ENCODE measurements at regions not wholly inside any gene's neighbourhood (a gene's known extent, or its start where the extent isn't known, plus 50 kb on each side); places are given as distances from the start of the nearest gene placed in this dataset.

GRCh38 chr1:191709215-191709614, 449.0 kb upstream of the RGS18 start:
- Histone ChIP-seq H3K4me3 (ENCODE audit: insufficient read depth in 1 of 2, low read depth in 1 of 2, low read length in 2 of 2) (no peak overlapping the region), H2AK5ac (ENCODE audit: low read length, severe bottlenecking) (no peak overlapping the region), H3K27ac (ENCODE audit: low read length, poor library complexity, severe bottlenecking) (no peak overlapping the region), H2BK12ac (ENCODE audit: low read length in 2 of 2) (no peak overlapping the region), H2BK15ac (ENCODE audit: low read depth, poor library complexity, severe bottlenecking) (no peak overlapping the region), H3K18ac (ENCODE audit: low read depth in 1 of 2, low read length in 2 of 2) (no peak overlapping the region), H3K4me1 (ENCODE audit: control insufficient read depth, insufficient read depth, low read depth, low read length) (no peaks in the 10 kb centered on the region), H3K23ac (ENCODE audit: low read length in 2 of 2) (no peak overlapping the region), H3K4me2 (ENCODE audit: low read length, poor library complexity, severe bottlenecking) (no peak overlapping the region), H3K4ac (ENCODE audit: low read depth in 1 of 2, low read length in 2 of 2) (no peak overlapping the region), H3K9me3 (ENCODE audit: control insufficient read depth, low read length) (no peaks in the 10 kb centered on the region), H3K79me1 (replicated peaks; ENCODE audit: low read length, poor library complexity, severe bottlenecking) (no peaks in the 10 kb centered on the region), H4K8ac (ENCODE audit: low read length) (no peak overlapping the region), H3K27me3 (ENCODE audit: control insufficient read depth in 1 of 2, insufficient read depth in 1 of 2, low read length in 2 of 2) (no peaks in the 10 kb centered on the region), H2BK120ac (ENCODE audit: low read depth, low read length) (no peak overlapping the region), H3K9ac (ENCODE audit: low read length) (no peak overlapping the region), H3K14ac (ENCODE audit: low read length in 2 of 2) (no peak overlapping the region), H2BK5ac (ENCODE audit: low read depth, low read length, poor library complexity, severe bottlenecking) (no peak overlapping the region), H4K91ac (ENCODE audit: low read length) (no peak overlapping the region), H3K36me3 (ENCODE audit: control insufficient read depth in 1 of 2, insufficient read depth in 2 of 2, low read depth in 1 of 2, low read length in 2 of 2) (no peaks in the 10 kb centered on the region), H2AFZ (ENCODE audit: low read depth, low read length) (no peak overlapping the region)
- DNase-seq: no peak
- 87% methylated on average over 2 of the region's 2 CpGs for WGBS

DNA sequence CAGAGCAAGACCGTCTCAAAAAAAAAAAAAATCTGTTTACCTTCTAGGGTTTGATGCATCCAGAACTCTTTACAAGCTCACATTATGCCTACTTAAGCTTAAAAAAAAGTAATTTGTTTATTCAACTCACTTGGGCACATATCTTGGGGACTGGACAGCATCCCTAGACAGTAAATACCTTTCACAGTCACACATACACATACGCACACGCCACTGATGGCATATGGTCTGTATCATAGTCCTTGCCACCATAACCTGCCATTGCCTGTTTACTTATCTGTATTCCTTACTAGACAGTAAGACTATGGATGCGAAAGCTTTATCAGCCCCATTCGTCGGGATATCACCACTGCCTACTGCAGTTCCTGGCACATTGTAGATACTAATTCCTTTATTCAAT, 446.3 kb upstream of the RGS18 start:
- Histone ChIP-seq H3K9ac (ENCODE audit: low read length) (no peak overlapping the region), H3K14ac (ENCODE audit: low read length in 2 of 2) (no peak overlapping the region), H2AK5ac (ENCODE audit: low read length, severe bottlenecking) (no peak overlapping the region), H3K4ac (ENCODE audit: low read depth in 1 of 2, low read length in 2 of 2) (no peak overlapping the region), H3K4me3 (ENCODE audit: insufficient read depth in 1 of 2, low read depth in 1 of 2, low read length in 2 of 2) (no peak overlapping the region), H3K36me3 (ENCODE audit: control insufficient read depth in 1 of 2, insufficient read depth in 2 of 2, low read depth in 1 of 2, low read length in 2 of 2) (no peaks in the 10 kb centered on the region), H2BK12ac (ENCODE audit: low read length in 2 of 2) (no peak overlapping the region), H3K27me3 (ENCODE audit: control insufficient read depth in 1 of 2, insufficient read depth in 1 of 2, low read length in 2 of 2) (no peaks in the 10 kb centered on the region), H3K23ac (ENCODE audit: low read length in 2 of 2) (no peak overlapping the region), H3K18ac (ENCODE audit: low read depth in 1 of 2, low read length in 2 of 2) (no peak overlapping the region), H3K79me1 (replicated peaks; ENCODE audit: low read length, poor library complexity, severe bottlenecking) (no peaks in the 10 kb centered on the region), H2AFZ (ENCODE audit: low read depth, low read length) (no peak overlapping the region), H3K4me2 (ENCODE audit: low read length, poor library complexity, severe bottlenecking) (no peak overlapping the region), H2BK15ac (ENCODE audit: low read depth, poor library complexity, severe bottlenecking) (no peak overlapping the region), H2BK5ac (ENCODE audit: low read depth, low read length, poor library complexity, severe bottlenecking) (no peak overlapping the region), H2BK120ac (ENCODE audit: low read depth, low read length) (no peak overlapping the region), H4K8ac (ENCODE audit: low read length) (no peak overlapping the region), H3K9me3 (ENCODE audit: control insufficient read depth, low read length) (no peaks in the 10 kb centered on the region), H3K4me1 (ENCODE audit: control insufficient read depth, insufficient read depth, low read depth, low read length) (no peaks in the 10 kb centered on the region), H3K27ac (ENCODE audit: low read length, poor library complexity, severe bottlenecking) (no peak overlapping the region), H4K91ac (ENCODE audit: low read length) (no peak overlapping the region)
- no peak for DNase-seq
- 85% methylated on average over 3 of the region's 6 CpGs for WGBS

- no peak overlapping the region for H4K91ac ChIP-seq (ENCODE audit: low read length)
Measured at GRCh38 chr1:191714845-191715244, 443.4 kb upstream of the RGS18 start.

DNA sequence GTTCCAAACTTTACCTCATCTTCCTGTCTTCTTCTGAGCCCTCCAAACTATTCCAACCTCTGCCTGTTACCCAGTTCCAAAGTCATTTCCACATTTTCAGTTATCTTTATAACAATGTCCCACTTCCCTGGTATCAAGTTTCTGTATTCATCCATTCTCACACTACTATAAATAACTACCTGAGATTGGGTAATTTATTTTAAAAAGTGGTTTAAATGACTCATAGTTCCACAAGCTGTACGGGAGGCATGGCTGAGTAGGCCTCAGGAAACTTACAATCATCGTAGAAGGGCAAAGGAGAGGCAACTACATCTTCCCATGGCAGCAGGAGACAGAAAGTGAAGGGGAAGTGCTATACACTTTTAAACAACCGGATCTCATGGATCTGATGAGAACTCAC, 428.5 kb upstream of the RGS18 start:
- no peaks in the 10 kb centered on the region for H3K36me3 ChIP-seq (ENCODE audit: control insufficient read depth in 1 of 2, insufficient read depth in 2 of 2, low read depth in 1 of 2, low read length in 2 of 2)
- H3K27me3 ChIP-seq (ENCODE audit: control insufficient read depth in 1 of 2, insufficient read depth in 1 of 2, low read length in 2 of 2): no peaks in the 10 kb centered on the region
- 62% methylated on average over 2 of the region's 3 CpGs for WGBS
- H3K4ac ChIP-seq (ENCODE audit: low read depth in 1 of 2, low read length in 2 of 2): no peak overlapping the region
- H2AFZ ChIP-seq (ENCODE audit: low read depth, low read length): no peak overlapping the region
- H3K4me2 ChIP-seq (ENCODE audit: low read length, poor library complexity, severe bottlenecking): no peak overlapping the region
- DNase-seq: no peak
- H2BK5ac ChIP-seq (ENCODE audit: low read depth, low read length, poor library complexity, severe bottlenecking): no peak overlapping the region
- no peak overlapping the region for H2BK15ac ChIP-seq (ENCODE audit: low read depth, poor library complexity, severe bottlenecking)
- no peaks in the 10 kb centered on the region for H3K9me3 ChIP-seq (ENCODE audit: control insufficient read depth, low read length)
- H2BK12ac ChIP-seq (ENCODE audit: low read length in 2 of 2): no peak overlapping the region
- H3K23ac ChIP-seq (ENCODE audit: low read length in 2 of 2): no peak overlapping the region
- H3K14ac ChIP-seq (ENCODE audit: low read length in 2 of 2): no peak overlapping the region
- no peak overlapping the region for H2AK5ac ChIP-seq (ENCODE audit: low read length, severe bottlenecking)
- no peak overlapping the region for H4K91ac ChIP-seq (ENCODE audit: low read length)
- no peak overlapping the region for H3K18ac ChIP-seq (ENCODE audit: low read depth in 1 of 2, low read length in 2 of 2)
- H3K4me3 ChIP-seq (ENCODE audit: insufficient read depth in 1 of 2, low read depth in 1 of 2, low read length in 2 of 2): no peak overlapping the region
- no peak overlapping the region for H3K9ac ChIP-seq (ENCODE audit: low read length)
- H3K79me1 ChIP-seq (replicated peaks; ENCODE audit: low read length, poor library complexity, severe bottlenecking): no peaks in the 10 kb centered on the region
- H4K8ac ChIP-seq (ENCODE audit: low read length): no peak overlapping the region
- H3K27ac ChIP-seq (ENCODE audit: low read length, poor library complexity, severe bottlenecking): no peak overlapping the region
- H2BK120ac ChIP-seq (ENCODE audit: low read depth, low read length): no peak overlapping the region
- H3K4me1 ChIP-seq (ENCODE audit: control insufficient read depth, insufficient read depth, low read depth, low read length): no peaks in the 10 kb centered on the region

More at GRCh38 chr1:191714845-191715244, 443.4 kb upstream of the RGS18 start:
- H2AFZ ChIP-seq (ENCODE audit: low read depth, low read length): no peak overlapping the region
- H3K18ac ChIP-seq (ENCODE audit: low read depth in 1 of 2, low read length in 2 of 2): no peak overlapping the region
- H3K14ac ChIP-seq (ENCODE audit: low read length in 2 of 2): no peak overlapping the region
- no peaks in the 10 kb centered on the region for H3K9me3 ChIP-seq (ENCODE audit: control insufficient read depth, low read length)
- no peak overlapping the region for H2AK5ac ChIP-seq (ENCODE audit: low read length, severe bottlenecking)
- H3K9ac ChIP-seq (ENCODE audit: low read length): no peak overlapping the region
- no peak overlapping the region for H3K4ac ChIP-seq (ENCODE audit: low read depth in 1 of 2, low read length in 2 of 2)
- H3K79me1 ChIP-seq (replicated peaks; ENCODE audit: low read length, poor library complexity, severe bottlenecking): no peaks in the 10 kb centered on the region
- H2BK120ac ChIP-seq (ENCODE audit: low read depth, low read length): no peak overlapping the region
- no peak overlapping the region for H4K8ac ChIP-seq (ENCODE audit: low read length)
- H3K4me1 ChIP-seq (ENCODE audit: control insufficient read depth, insufficient read depth, low read depth, low read length): no peaks in the 10 kb centered on the region
- no peak for DNase-seq
- no peak overlapping the region for H3K27ac ChIP-seq (ENCODE audit: low read length, poor library complexity, severe bottlenecking)
- no peak overlapping the region for H2BK5ac ChIP-seq (ENCODE audit: low read depth, low read length, poor library complexity, severe bottlenecking)
- H3K36me3 ChIP-seq (ENCODE audit: control insufficient read depth in 1 of 2, insufficient read depth in 2 of 2, low read depth in 1 of 2, low read length in 2 of 2): no peaks in the 10 kb centered on the region
- H3K23ac ChIP-seq (ENCODE audit: low read length in 2 of 2): no peak overlapping the region
- H2BK12ac ChIP-seq (ENCODE audit: low read length in 2 of 2): no peak overlapping the region
- H3K4me3 ChIP-seq (ENCODE audit: insufficient read depth in 1 of 2, low read depth in 1 of 2, low read length in 2 of 2): no peak overlapping the region
- no peak overlapping the region for H2BK15ac ChIP-seq (ENCODE audit: low read depth, poor library complexity, severe bottlenecking)
- 71% methylated on average over 2 of the region's 2 CpGs for WGBS
- H3K4me2 ChIP-seq (ENCODE audit: low read length, poor library complexity, severe bottlenecking): no peak overlapping the region
- no peaks in the 10 kb centered on the region for H3K27me3 ChIP-seq (ENCODE audit: control insufficient read depth in 1 of 2, insufficient read depth in 1 of 2, low read length in 2 of 2)

Data from mesenchymal stem cell (in vitro differentiated cells and primary cell).